ENCODE measurements at regions not wholly inside any gene's neighbourhood (a gene's known extent, or its start where the extent isn't known, plus 50 kb on each side); places are given as distances from the start of the nearest gene placed in this dataset.
"Not testable (repeated sequence)": the region's sequence is repeated elsewhere in the genome, so short reads cannot be mapped to it uniquely, and the experiment has no call there.

DNA sequence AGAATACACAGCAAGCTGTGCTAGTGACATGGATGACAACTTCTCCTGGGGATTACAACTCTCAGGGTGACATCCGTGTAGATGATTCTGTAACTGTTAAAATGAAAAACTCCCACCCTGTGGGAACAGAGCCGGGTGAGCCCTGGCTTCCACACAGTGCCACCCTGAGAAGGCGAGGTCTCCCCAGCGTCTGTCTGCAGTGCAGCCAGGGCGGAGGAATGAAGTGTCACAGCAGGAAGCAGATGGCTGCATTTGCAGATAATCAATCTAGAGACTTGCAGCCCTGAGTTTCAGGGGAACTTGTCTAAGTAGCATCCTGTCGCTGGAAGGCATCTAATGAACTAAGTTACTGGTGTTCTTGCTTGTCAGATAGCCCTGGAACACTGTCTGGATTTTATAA lies 56.5 kb upstream of the UNC93A start:
- WGBS, 2 experiments (ENCODE audit: extremely low coverage in 1 of 2, insufficient coverage in 1 of 2, insufficient read length in 1 of 2, insufficient replicate concordance in 2 of 2, low coverage in 1 of 2, low lambda C conversion rate in 2 of 2, missing lambda C conversion rate in 1 of 2), result 79% methylated on average over 3 of the region's 6 CpGs; no CpG with 5 or more reads in 1 of the 2 experiments
- H3K4me2 ChIP-seq (ENCODE audit: insufficient read depth in 1 of 2, low read depth in 2 of 2, low read length in 2 of 2); H4K91ac ChIP-seq (replicated peaks; ENCODE audit: insufficient read length, low read length); H3K27ac ChIP-seq (ENCODE audit: low read depth, low read length); DNase-seq (ENCODE audit: low read depth in 1 of 2, low spot score in 2 of 2); H3K4me3 ChIP-seq (ENCODE audit: extremely low read depth in 1 of 4, insufficient read depth in 2 of 4, low read depth in 3 of 4, low read length in 4 of 4); H2AK5ac ChIP-seq (ENCODE audit: low read depth, low read length); H4K5ac ChIP-seq (ENCODE audit: insufficient read length, low read depth, low read length); CTCF ChIA-PET (ENCODE audit: partially characterized antibody); H2AFZ ChIP-seq (ENCODE audit: low read length); H2BK5ac ChIP-seq (ENCODE audit: low read depth, low read length); H3K56ac ChIP-seq (replicated peaks; ENCODE audit: insufficient read length, low read depth, low read length); H3K9me3 ChIP-seq (ENCODE audit: insufficient read depth in 2 of 2, low read depth in 1 of 2, low read length in 1 of 2); H2BK12ac ChIP-seq (ENCODE audit: low read depth, low read length); H2BK15ac ChIP-seq (ENCODE audit: low read length); H3K79me1 ChIP-seq (ENCODE audit: low read depth, low read length); H2BK20ac ChIP-seq (ENCODE audit: low read length); H3K18ac ChIP-seq (ENCODE audit: extremely low read depth, low read length); H3K23me2 ChIP-seq (ENCODE audit: low read depth, low read length); H3K27me3 ChIP-seq (replicated peaks in 1 of 4; ENCODE audit: control insufficient read depth in 3 of 4, extremely low read depth in 1 of 4, insufficient read depth in 3 of 4, low read length in 3 of 4); H3K4ac ChIP-seq (replicated peaks; ENCODE audit: insufficient read length, low read depth, low read length); H4K8ac ChIP-seq (ENCODE audit: extremely low read depth, insufficient read depth, low read length); H3K23ac ChIP-seq (ENCODE audit: insufficient read length); H3K14ac ChIP-seq (ENCODE audit: insufficient read length); H2BK120ac ChIP-seq (replicated peaks; ENCODE audit: low read depth, low read length); H3K9ac ChIP-seq (replicated peaks in 1 of 4; ENCODE audit: extremely low read depth in 1 of 4, low read depth in 3 of 4, low read length in 3 of 4): not testable (repeated sequence)
- Histone ChIP-seq H3K36me3 (ENCODE audit: control insufficient read depth in 2 of 4, insufficient read depth in 4 of 4, low read length in 3 of 4) (peaks cover 0 to 47% (median 22%) of the 10 kb centered on the region in 4 experiments; a peak in 5 of 8 replicates), H3K79me2 (ENCODE audit: control insufficient read depth in 1 of 2, insufficient read depth in 2 of 2, low read length in 2 of 2) (peaks cover 13 to 66% of the 10 kb centered on the region in 2 experiments), H3K4me1 (replicated peaks in 1 of 4; ENCODE audit: control insufficient read depth in 3 of 4, insufficient read depth in 4 of 4, low read length in 3 of 4) (peaks cover 4 to 40% (median 21%) of the 10 kb centered on the region in 4 experiments), H4K20me1 (replicated peaks in 1 of 2; ENCODE audit: control insufficient read depth in 1 of 2, insufficient read depth in 2 of 2, low read length in 2 of 2) (peaks cover 6 to 23% of the 10 kb centered on the region in 2 experiments)
- POLR2A ChIA-PET (ENCODE audit: partially characterized antibody), result interaction anchor here (1.8 kb wide), 1 partner anchor 71 kb away, joined by 4 read pairs; no protein-coding TSS in a partner anchor
- FAIRE-seq, result peak; percentile 98

Measured in H1 (cell line).